ENCODE measurements at regions not wholly inside any gene's neighbourhood (a gene's known extent, or its start where the extent isn't known, plus 50 kb on each side); places are given as distances from the start of the nearest gene placed in this dataset.

DNA sequence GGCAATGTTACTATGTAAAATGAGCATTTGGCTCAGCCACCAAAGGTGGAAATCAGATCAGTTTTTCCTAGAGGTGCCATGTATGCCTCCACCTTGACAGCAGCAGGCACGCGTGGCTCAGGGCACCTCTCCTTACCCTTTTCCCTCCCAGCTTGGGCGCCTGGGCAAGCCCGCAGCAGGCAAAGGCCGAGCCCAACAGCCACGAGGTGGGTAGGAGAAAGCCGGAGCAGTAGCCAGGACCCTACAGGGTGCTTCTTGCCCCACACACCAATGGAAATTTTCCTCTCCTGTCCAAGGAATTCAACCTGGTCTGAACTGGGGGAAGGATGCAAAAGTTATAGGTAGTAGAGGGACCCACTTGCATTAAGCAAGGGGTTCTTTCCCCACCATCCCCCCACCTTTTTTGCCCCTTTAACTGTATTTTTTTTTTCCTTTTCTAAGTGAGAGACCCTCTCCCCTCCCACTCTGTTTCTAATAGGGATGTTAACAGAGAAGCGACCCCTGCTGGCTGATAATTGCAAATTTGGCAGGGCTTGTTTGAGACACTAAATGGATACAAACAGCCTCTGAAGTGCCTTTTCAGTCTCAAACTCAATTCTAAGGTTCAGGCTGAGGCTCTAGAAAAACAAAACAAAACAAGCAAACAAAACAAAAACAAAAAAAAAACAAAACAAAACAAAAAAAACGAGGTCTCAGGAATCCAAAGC is 895.1 kb downstream of the PCDH18 start:
- TF ChIP-seq ZFP3 (CRISPR knock-in tag; IDR thresholded peaks at IDR 0.05) (no peak), SNAI2 (CRISPR knock-in tag; IDR thresholded peaks at IDR 0.05) (no peak), ZNF8 (CRISPR knock-in tag; IDR thresholded peaks at IDR 0.05) (no peak), ARNTL (CRISPR knock-in tag; IDR thresholded peaks at IDR 0.05; ENCODE audit: borderline replicate concordance, low read depth) (no peak), RARB (CRISPR knock-in tag; IDR thresholded peaks at IDR 0.05) (no peak), ISL1 (CRISPR knock-in tag; IDR thresholded peaks at IDR 0.05) (no peak), ESRRG (CRISPR knock-in tag; IDR thresholded peaks at IDR 0.05) (no peak), CSDC2 (CRISPR knock-in tag; IDR thresholded peaks at IDR 0.05) (no peak), OSR1 (CRISPR knock-in tag; IDR thresholded peaks at IDR 0.05) (no peak), ZNF70 (CRISPR knock-in tag; IDR thresholded peaks at IDR 0.05) (no peak), BACH2 (CRISPR knock-in tag; IDR thresholded peaks at IDR 0.05; ENCODE audit: borderline replicate concordance) (no peak), ZFP30 (CRISPR knock-in tag; IDR thresholded peaks at IDR 0.05) (no peak), TCF4 (CRISPR knock-in tag; IDR thresholded peaks at IDR 0.05; ENCODE audit: borderline replicate concordance) (no peak)
- TF ChIP-seq, protein P1, sequence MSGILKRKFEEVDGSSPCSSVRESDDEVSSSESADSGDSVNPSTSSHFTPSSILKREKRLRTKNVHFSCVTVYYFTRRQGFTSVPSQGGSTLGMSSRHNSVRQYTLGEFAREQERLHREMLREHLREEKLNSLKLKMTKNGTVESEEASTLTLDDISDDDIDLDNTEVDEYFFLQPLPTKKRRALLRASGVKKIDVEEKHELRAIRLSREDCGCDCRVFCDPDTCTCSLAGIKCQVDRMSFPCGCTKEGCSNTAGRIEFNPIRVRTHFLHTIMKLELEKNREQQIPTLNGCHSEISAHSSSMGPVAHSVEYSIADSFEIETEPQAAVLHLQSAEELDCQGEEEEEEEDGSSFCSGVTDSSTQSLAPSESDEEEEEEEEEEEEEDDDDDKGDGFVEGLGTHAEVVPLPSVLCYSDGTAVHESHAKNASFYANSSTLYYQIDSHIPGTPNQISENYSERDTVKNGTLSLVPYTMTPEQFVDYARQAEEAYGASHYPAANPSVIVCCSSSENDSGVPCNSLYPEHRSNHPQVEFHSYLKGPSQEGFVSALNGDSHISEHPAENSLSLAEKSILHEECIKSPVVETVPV (CRISPR knock-in tag; IDR thresholded peaks at IDR 0.05) = no peak
- TF ChIP-seq, protein P2, sequence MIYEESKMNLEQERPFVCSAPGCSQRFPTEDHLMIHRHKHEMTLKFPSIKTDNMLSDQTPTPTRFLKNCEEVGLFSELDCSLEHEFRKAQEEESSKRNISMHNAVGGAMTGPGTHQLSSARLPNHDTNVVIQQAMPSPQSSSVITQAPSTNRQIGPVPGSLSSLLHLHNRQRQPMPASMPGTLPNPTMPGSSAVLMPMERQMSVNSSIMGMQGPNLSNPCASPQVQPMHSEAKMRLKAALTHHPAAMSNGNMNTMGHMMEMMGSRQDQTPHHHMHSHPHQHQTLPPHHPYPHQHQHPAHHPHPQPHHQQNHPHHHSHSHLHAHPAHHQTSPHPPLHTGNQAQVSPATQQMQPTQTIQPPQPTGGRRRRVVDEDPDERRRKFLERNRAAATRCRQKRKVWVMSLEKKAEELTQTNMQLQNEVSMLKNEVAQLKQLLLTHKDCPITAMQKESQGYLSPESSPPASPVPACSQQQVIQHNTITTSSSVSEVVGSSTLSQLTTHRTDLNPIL (CRISPR knock-in tag; IDR thresholded peaks at IDR 0.05; ENCODE audit: low read depth) = no peak
- TF ChIP-seq, protein P3, sequence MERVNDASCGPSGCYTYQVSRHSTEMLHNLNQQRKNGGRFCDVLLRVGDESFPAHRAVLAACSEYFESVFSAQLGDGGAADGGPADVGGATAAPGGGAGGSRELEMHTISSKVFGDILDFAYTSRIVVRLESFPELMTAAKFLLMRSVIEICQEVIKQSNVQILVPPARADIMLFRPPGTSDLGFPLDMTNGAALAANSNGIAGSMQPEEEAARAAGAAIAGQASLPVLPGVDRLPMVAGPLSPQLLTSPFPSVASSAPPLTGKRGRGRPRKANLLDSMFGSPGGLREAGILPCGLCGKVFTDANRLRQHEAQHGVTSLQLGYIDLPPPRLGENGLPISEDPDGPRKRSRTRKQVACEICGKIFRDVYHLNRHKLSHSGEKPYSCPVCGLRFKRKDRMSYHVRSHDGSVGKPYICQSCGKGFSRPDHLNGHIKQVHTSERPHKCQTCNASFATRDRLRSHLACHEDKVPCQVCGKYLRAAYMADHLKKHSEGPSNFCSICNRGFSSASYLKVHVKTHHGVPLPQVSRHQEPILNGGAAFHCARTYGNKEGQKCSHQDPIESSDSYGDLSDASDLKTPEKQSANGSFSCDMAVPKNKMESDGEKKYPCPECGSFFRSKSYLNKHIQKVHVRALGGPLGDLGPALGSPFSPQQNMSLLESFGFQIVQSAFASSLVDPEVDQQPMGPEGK (CRISPR knock-in tag; IDR thresholded peaks at IDR 0.05; ENCODE audit: borderline replicate concordance) = no peak
- ATAC-seq = peak; percentile 51; the same call in 2 of the 3 replicates

DNA sequence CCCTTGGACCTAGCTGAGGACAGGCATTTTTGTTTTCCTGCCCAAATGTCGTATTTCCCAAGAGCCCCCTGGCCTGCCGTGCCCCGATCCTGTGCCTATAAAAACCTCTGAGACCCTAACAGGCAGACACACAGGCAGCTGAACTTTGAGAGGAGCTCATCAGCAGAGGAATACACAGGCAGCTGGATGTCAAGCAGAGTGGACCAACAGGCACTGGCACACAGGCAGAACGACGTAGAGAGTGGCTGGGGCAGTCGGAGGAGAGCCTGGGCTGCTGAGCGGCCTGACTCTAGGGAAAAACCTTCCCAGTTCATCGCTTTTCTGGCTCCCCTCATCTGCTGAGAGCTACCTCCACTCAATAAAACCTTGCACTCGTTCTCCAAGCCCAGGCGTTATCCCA is 896.1 kb downstream of the PCDH18 start:
- ATAC-seq = no peak
- TF ChIP-seq ZFP3 (CRISPR knock-in tag; IDR thresholded peaks at IDR 0.05) (no peak), ZC3H10 (CRISPR knock-in tag; IDR thresholded peaks at IDR 0.05) (no peak), ZFP30 (CRISPR knock-in tag; IDR thresholded peaks at IDR 0.05) (no peak)
- TF ChIP-seq, protein P4, sequence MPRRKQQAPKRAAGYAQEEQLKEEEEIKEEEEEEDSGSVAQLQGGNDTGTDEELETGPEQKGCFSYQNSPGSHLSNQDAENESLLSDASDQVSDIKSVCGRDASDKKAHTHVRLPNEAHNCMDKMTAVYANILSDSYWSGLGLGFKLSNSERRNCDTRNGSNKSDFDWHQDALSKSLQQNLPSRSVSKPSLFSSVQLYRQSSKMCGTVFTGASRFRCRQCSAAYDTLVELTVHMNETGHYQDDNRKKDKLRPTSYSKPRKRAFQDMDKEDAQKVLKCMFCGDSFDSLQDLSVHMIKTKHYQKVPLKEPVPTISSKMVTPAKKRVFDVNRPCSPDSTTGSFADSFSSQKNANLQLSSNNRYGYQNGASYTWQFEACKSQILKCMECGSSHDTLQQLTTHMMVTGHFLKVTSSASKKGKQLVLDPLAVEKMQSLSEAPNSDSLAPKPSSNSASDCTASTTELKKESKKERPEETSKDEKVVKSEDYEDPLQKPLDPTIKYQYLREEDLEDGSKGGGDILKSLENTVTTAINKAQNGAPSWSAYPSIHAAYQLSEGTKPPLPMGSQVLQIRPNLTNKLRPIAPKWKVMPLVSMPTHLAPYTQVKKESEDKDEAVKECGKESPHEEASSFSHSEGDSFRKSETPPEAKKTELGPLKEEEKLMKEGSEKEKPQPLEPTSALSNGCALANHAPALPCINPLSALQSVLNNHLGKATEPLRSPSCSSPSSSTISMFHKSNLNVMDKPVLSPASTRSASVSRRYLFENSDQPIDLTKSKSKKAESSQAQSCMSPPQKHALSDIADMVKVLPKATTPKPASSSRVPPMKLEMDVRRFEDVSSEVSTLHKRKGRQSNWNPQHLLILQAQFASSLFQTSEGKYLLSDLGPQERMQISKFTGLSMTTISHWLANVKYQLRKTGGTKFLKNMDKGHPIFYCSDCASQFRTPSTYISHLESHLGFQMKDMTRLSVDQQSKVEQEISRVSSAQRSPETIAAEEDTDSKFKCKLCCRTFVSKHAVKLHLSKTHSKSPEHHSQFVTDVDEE (CRISPR knock-in tag; IDR thresholded peaks at IDR 0.05) = no peak

DNA sequence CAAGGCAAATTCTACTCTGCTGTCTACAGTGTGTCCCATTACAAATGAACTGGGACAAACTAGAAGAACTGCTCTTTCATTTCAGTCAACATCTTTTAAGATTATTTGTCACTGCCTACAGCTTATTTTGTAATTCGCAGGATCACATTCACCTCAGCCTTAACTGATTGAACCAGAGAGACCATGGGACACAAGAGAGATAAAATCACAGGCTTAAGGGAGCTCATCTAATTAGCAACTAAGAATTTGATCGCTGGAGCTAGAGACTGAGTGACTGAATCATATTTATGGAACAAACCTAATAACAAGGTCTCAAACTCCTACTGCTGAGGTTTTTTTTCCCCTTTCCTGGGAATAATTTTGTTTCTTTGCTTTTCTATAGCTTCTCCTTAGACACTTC is 898.2 kb downstream of the PCDH18 start:
- no peak; the same call in 2 of the 3 replicates for ATAC-seq
- no peak for TF ChIP-seq ARNTL (CRISPR knock-in tag; IDR thresholded peaks at IDR 0.05; ENCODE audit: borderline replicate concordance, low read depth)
- TF ChIP-seq ZNF70 (CRISPR knock-in tag; IDR thresholded peaks at IDR 0.05) = peak; percentile 65; the same call in 1 of the 2 replicates

DNA sequence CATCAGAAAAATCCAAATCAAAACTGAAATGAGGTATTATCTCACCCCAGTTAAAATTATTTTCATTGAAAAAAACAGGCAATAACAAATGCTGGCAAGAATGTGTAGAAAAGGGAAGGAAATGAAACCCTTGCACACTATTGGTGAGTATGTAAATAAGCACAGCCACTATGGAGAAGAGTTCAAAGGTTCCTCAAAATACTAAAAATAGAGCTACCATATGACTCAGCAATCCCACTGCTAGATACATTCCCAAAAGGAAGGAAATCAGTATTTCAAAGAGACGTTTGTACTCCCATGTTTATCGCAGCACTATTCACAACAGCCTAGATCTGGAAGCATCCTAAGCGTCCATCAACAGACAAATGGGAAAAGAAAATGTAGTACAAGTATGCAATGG is 932.4 kb downstream of the PCDH18 start:
- ATAC-seq = no peak
- TF ChIP-seq, protein P2 (CRISPR knock-in tag; IDR thresholded peaks at IDR 0.05; ENCODE audit: low read depth) = no peak
- TF ChIP-seq, protein P3 (CRISPR knock-in tag; IDR thresholded peaks at IDR 0.05; ENCODE audit: borderline replicate concordance) = no peak
- no peak for TF ChIP-seq TCF4 (CRISPR knock-in tag; IDR thresholded peaks at IDR 0.05; ENCODE audit: borderline replicate concordance)
- TF ChIP-seq, protein P4 (CRISPR knock-in tag; IDR thresholded peaks at IDR 0.05) = no peak
- no peak for TF ChIP-seq TOX (CRISPR knock-in tag; IDR thresholded peaks at IDR 0.05; ENCODE audit: borderline replicate concordance)
- no peak for TF ChIP-seq ZNF70 (CRISPR knock-in tag; IDR thresholded peaks at IDR 0.05)

All from SK-N-SH treated with all-trans-retinoic acid at 6 μM for 48 hours (cell line).